ENCODE measurements at regions not wholly inside any gene's neighbourhood (a gene's known extent, or its start where the extent isn't known, plus 50 kb on each side); places are given as distances from the start of the nearest gene placed in this dataset.

GRCh38 chr1:13878021-13878420 is 178.0 kb downstream of the PRDM2 start:
- no peak for DNase-seq

- no peak for DNase-seq
Observed at GRCh38 chr1:13878451-13878850, 178.5 kb downstream of the PRDM2 start.

- no peak for DNase-seq
Observed at GRCh38 chr1:13881385-13882088, 181.5 kb downstream of the PRDM2 start.

GRCh38 chr1:13888351-13888986 is 188.5 kb downstream of the PRDM2 start:
- no peak for DNase-seq

- DNase-seq, result no peak
Observed at GRCh38 chr1:13889495-13889894, 189.5 kb downstream of the PRDM2 start.

GRCh38 chr1:13890766-13891165 is 190.8 kb downstream of the PRDM2 start:
- DNase-seq, result no peak

GRCh38 chr1:13892198-13892597 is 192.2 kb downstream of the PRDM2 start:
- DNase-seq, result no peak

GRCh38 chr1:13892671-13893325 is 192.8 kb downstream of the PRDM2 start:
- DNase-seq, result peak; percentile 19

GRCh38 chr1:13893409-13893821 is 193.4 kb downstream of the PRDM2 start:
- peak; percentile 11 for DNase-seq

- no peak for DNase-seq
Observed at GRCh38 chr1:13896932-13897331, 196.9 kb downstream of the PRDM2 start.

GRCh38 chr1:13898406-13898805 is 198.4 kb downstream of the PRDM2 start:
- no peak for DNase-seq

GRCh38 chr1:13899856-13900255 is 199.9 kb downstream of the PRDM2 start:
- no peak for DNase-seq

- no peak for DNase-seq
Observed at GRCh38 chr1:13900583-13900982, 200.6 kb downstream of the PRDM2 start.

GRCh38 chr1:13901039-13901438 is 201.1 kb downstream of the PRDM2 start:
- DNase-seq, result no peak

GRCh38 chr1:13901597-13901996 is 201.6 kb downstream of the PRDM2 start:
- DNase-seq, result no peak

- no peak for DNase-seq
Observed at GRCh38 chr1:13908128-13908527, 208.1 kb downstream of the PRDM2 start.

- DNase-seq, result no peak
Observed at GRCh38 chr1:13911697-13912619, 212.0 kb downstream of the PRDM2 start.

- DNase-seq, result no peak
Observed at GRCh38 chr1:13913396-13913795, 213.4 kb downstream of the PRDM2 start.

- DNase-seq, result no peak
Observed at GRCh38 chr1:13916530-13916929, 216.5 kb downstream of the PRDM2 start.

- DNase-seq, result no peak
Observed at GRCh38 chr1:13917607-13918006, 217.6 kb downstream of the PRDM2 start.

GRCh38 chr1:13918862-13919261 is 218.9 kb downstream of the PRDM2 start:
- DNase-seq, result no peak

GRCh38 chr1:13921190-13921589 is 221.2 kb downstream of the PRDM2 start:
- no peak for DNase-seq

Measured in hindlimb muscle (tissue), 1 donor.